OCI-LY1 (cell line): ENCODE measurements at regions not wholly inside any gene's neighbourhood (a gene's known extent, or its start where the extent isn't known, plus 50 kb on each side); places are given as distances from the start of the nearest gene placed in this dataset.

Experiments used
- H2AFZ ChIP-seq: fragments of 200-600 bp; sonication (generic), shearing (Covaris generic); 2 replicates; pipeline ENCODE4 v1.6.0; 2014; ENCODE audit warnings: antibody characterized with exemption, mild to moderate bottlenecking, low read length
- H3F3A ChIP-seq: fragments of 200-600 bp; sonication (generic), shearing (Covaris generic); 2 replicates; pipeline ENCODE4 v1.6.0; 2014; ENCODE audit warnings: mild to moderate bottlenecking, antibody characterized with exemption, low read length, moderate library complexity; ENCODE audit not compliant: insufficient read depth
- H3K27ac ChIP-seq: fragments of 200-600 bp; sonication (generic); 2 replicates; pipeline ENCODE4 v1.5.1; 2014; ENCODE audit warnings: low read length, mixed run types, mild to moderate bottlenecking, low read depth; ENCODE audit not compliant: poor library complexity, severe bottlenecking
- H3K27me3 ChIP-seq: fragments of 200-600 bp; sonication (generic); 2 replicates; pipeline ENCODE4 v1.6.0; 2014; ENCODE audit warnings: antibody characterized with exemption, mild to moderate bottlenecking, low read length, moderate library complexity; ENCODE audit not compliant: insufficient read depth
- H3K36me3 ChIP-seq: fragments of 200-600 bp; sonication (generic); 2 replicates; pipeline ENCODE4 v1.6.1; 2014; ENCODE audit warnings: mild to moderate bottlenecking, antibody characterized with exemption, low read length, moderate library complexity, mixed read lengths; ENCODE audit not compliant: insufficient read depth
- H3K4me1 ChIP-seq: fragments of 200-600 bp; sonication (generic); 2 replicates; pipeline ENCODE4 v1.5.1; 2014; ENCODE audit warnings: mild to moderate bottlenecking, low read length, moderate library complexity; ENCODE audit not compliant: insufficient read depth, severe bottlenecking
- H3K4me2 ChIP-seq: fragments of 200-600 bp; sonication (generic), shearing (Covaris generic); 2 replicates; pipeline ENCODE4 v1.6.1; 2014; ENCODE audit warnings: low read length
- H3K4me3 ChIP-seq: fragments of 200-600 bp; sonication (generic); 2 replicates; pipeline ENCODE4 v1.5.1; 2014; ENCODE audit warnings: low read length, low read depth, mild to moderate bottlenecking, mixed read lengths; ENCODE audit not compliant: poor library complexity, severe bottlenecking
- H3K79me2 ChIP-seq: fragments of 200-600 bp; shearing (Covaris generic); 2 replicates; pipeline ENCODE4 v1.6.1; 2016; ENCODE audit warnings: mixed run types, low read length, mixed read lengths; ENCODE audit not compliant: insufficient read depth
- H3K9ac ChIP-seq: fragments of 200-600 bp; sonication (generic), shearing (Covaris generic); 2 replicates; pipeline ENCODE4 v1.6.1; 2014; ENCODE audit warnings: mild to moderate bottlenecking, low read length, mixed read lengths
- H3K9me2 ChIP-seq: fragments of 200-600 bp; sonication (generic), shearing (Covaris generic); 2 replicates; pipeline ENCODE4 v1.6.1; 2014; ENCODE audit warnings: low read depth, mild to moderate bottlenecking, low read length, mixed read lengths
- H3K9me3 ChIP-seq: fragments of 200-600 bp; shearing (Covaris generic); 2 replicates; pipeline ENCODE4 v1.6.1; 2014; ENCODE audit warnings: low read length, mixed read lengths
- H4K20me1 ChIP-seq: fragments of 200-600 bp; sonication (generic), shearing (Covaris generic); 2 replicates; pipeline ENCODE4 v1.6.0; 2016; ENCODE audit warnings: mild to moderate bottlenecking, low read length; ENCODE audit not compliant: insufficient read depth
- CTCF ChIP-seq: fragments of 200-600 bp; sonication (generic), shearing (Covaris generic); IDR thresholded peaks from 2 replicates; pipeline ENCODE4 v1.5.1; 2017; ENCODE audit warnings: mild to moderate bottlenecking, antibody characterized with exemption, low read length, moderate library complexity, mixed read lengths
- EZH2 ChIP-seq: fragments of 200-600 bp; sonication (generic), shearing (Covaris generic); IDR thresholded peaks from 2 replicates; pipeline ENCODE4 v1.8.0; 2017; ENCODE audit warnings: borderline replicate concordance, mixed run types, mild to moderate bottlenecking, antibody characterized with exemption, low read length, moderate library complexity, mixed read lengths

GRCh38 chr15:47997195-47998080 lies 123.4 kb upstream of the SLC24A5 start:
- Histone ChIP-seq H3K27ac (no peak overlapping the region), H3K9ac (no peak overlapping the region)

GRCh38 chr15:47998619-47999019 lies 122.2 kb upstream of the SLC24A5 start:
- Histone ChIP-seq H3K4me1 (no peaks in the 10 kb centered on the region), H2AFZ (no peak overlapping the region), H4K20me1 (no peaks in the 10 kb centered on the region), H3K79me2 (no peaks in the 10 kb centered on the region), H3F3A (no peaks in the 10 kb centered on the region), H3K4me3 (no peak overlapping the region), H3K36me3 (no peaks in the 10 kb centered on the region), H3K9me2 (no peaks in the 10 kb centered on the region), H3K9me3 (no peaks in the 10 kb centered on the region), H3K27ac (no peak overlapping the region), H3K4me2 (no peak overlapping the region), H3K27me3 (no peaks in the 10 kb centered on the region), H3K9ac (no peak overlapping the region)
- TF ChIP-seq CTCF = no peak
- no peak for TF ChIP-seq EZH2

More at GRCh38 chr15:47997195-47998080, 123.4 kb upstream of the SLC24A5 start:
- TF ChIP-seq EZH2 (no peak), CTCF (no peak)
- H3K4me1 ChIP-seq = no peaks in the 10 kb centered on the region
- no peaks in the 10 kb centered on the region for H3F3A ChIP-seq
- no peaks in the 10 kb centered on the region for H3K9me2 ChIP-seq
- H3K36me3 ChIP-seq = no peaks in the 10 kb centered on the region
- H3K27me3 ChIP-seq = no peaks in the 10 kb centered on the region
- no peaks in the 10 kb centered on the region for H3K79me2 ChIP-seq
- no peaks in the 10 kb centered on the region for H3K9me3 ChIP-seq
- no peaks in the 10 kb centered on the region for H4K20me1 ChIP-seq
- H2AFZ ChIP-seq = no peak overlapping the region
- H3K4me2 ChIP-seq = no peak overlapping the region
- no peak overlapping the region for H3K4me3 ChIP-seq

- Histone ChIP-seq H3K36me3 (no peaks in the 10 kb centered on the region), H3K4me3 (no peak overlapping the region), H3K27me3 (no peaks in the 10 kb centered on the region), H3K9ac (no peak overlapping the region), H3F3A (no peaks in the 10 kb centered on the region), H2AFZ (no peak overlapping the region), H3K4me2 (no peak overlapping the region), H4K20me1 (no peaks in the 10 kb centered on the region), H3K9me3 (no peaks in the 10 kb centered on the region), H3K4me1 (no peaks in the 10 kb centered on the region), H3K27ac (no peak overlapping the region), H3K79me2 (no peaks in the 10 kb centered on the region), H3K9me2 (no peaks in the 10 kb centered on the region)
- TF ChIP-seq EZH2 (no peak), CTCF (no peak)
Measured at GRCh38 chr15:48001393-48002039, 119.3 kb upstream of the SLC24A5 start.
